ENCODE measurements at regions not wholly inside any gene's neighbourhood (a gene's known extent, or its start where the extent isn't known, plus 50 kb on each side); places are given as distances from the start of the nearest gene placed in this dataset.

GRCh38 chr10:120972259-120972658, 121.1 kb downstream of the WDR11 start:
- TF ChIP-seq CTCF (conservative IDR thresholded peaks at IDR 0.05; ENCODE audit: low read length), result no peak
- no peak for TF ChIP-seq EZH2phosphoT487 (IDR thresholded peaks at IDR 0.05; ENCODE audit: borderline replicate concordance)
